ENCODE measurements at regions not wholly inside any gene's neighbourhood (a gene's known extent, or its start where the extent isn't known, plus 50 kb on each side); places are given as distances from the start of the nearest gene placed in this dataset.

DNA sequence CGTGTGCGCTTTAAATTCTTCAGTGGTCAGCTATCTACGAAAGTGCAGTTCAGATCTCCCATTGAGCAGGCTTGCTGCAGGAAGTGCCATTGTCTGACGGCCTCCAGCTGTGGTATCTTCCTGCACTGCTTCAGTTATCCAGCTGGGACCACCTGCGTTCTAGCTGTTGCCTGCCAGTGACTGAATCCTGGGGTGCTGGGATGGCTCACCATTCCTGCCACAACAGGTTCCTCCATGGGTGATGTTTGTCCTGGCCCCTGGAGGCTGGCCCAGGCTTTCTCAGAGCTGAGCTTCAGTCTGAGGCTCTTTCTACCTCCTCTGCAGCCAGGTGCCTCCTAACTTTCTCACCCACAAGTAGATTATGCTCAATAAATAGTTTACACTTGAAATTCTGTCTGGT, 498.5 kb upstream of the HS6ST1 start:
- DNase-seq (ENCODE audit: extremely low read depth, low read depth, low spot score): no peak

GRCh38 chr2:128817813-128818212, 499.1 kb upstream of the HS6ST1 start:
- no peak for DNase-seq (ENCODE audit: extremely low read depth, low read depth, low spot score)

DNA sequence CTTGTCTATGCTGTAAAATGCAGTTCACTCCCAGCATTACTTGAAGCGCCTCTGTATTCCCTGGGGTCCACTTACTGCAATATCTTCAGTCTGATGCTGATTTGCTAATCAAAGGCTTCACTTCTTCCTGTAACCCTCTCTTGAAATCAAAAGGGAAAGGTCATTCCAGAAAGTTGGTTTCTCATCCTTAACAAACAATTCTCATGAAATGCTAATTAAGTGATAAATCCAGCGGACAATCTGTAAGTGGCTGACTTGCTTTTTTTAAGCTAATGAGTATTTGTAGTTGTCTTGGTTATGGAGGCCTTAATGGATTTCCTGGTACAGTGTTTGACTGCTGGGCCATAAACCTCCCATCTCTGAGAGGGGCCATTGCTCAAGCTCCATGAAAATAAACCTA, 499.6 kb upstream of the HS6ST1 start:
- no peak for DNase-seq (ENCODE audit: extremely low read depth, low read depth, low spot score)

DNA sequence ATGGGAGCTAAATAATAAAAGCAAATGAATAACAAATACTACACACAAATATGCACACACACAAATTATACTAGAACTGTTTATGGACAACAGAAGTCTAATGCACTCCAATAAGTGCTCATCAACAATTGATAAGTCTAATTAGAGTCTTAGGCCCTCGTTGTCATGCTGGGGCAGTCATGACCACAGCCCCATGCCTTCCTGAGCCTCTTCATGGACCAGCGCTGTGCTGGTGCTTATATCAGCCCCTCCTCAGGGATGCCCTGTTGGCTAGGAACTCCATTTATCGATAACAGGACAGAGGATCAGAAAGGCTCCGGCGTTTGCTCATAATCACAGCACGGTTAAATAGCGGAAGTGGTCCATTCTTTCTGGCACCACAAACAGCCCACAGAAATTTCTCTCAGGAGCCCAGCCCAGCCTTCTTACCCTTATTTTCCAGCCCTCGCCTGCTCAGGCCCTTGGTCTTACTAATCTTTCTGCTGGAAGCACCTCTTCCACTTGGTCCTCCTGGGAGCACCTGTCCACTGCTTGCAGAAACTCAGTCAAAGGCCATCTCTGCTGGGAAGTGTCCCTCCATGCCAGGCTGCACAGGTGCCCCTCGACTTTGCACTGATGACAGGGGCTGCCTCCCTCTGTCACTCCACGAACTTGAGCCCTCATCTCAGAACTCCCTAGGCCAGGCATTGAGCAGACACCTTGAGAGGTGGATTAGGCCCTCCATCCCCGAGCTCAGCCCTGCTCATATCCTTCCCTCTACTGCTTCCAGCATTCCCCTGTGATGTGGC, 500.2 kb upstream of the HS6ST1 start:
- no peak for DNase-seq (ENCODE audit: extremely low read depth, low read depth, low spot score)

DNA sequence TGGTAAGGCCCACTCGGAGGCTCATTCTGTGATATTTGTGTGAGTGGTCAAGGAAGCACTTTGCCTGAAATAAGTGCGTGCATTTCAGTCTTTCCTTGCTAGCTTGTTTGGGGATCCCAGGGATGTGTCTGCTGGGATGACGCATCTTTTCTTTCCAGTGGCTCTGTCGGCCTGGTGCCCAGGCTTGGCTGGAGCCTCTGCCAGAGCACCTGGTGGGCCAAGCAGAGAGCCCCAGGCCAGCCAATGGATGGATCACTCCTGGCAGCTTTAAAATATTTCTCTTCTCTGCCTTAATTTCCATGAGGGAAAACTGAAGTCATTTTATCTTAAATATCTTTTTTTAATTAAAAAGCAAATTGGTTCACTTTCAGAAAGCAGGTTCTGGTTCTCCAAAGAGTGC, 501.8 kb upstream of the HS6ST1 start:
- no peak for DNase-seq (ENCODE audit: extremely low read depth, low read depth, low spot score)

- no peak for DNase-seq (ENCODE audit: extremely low read depth, low read depth, low spot score)
Measured at GRCh38 chr2:128821010-128821409, 502.3 kb upstream of the HS6ST1 start.

DNA sequence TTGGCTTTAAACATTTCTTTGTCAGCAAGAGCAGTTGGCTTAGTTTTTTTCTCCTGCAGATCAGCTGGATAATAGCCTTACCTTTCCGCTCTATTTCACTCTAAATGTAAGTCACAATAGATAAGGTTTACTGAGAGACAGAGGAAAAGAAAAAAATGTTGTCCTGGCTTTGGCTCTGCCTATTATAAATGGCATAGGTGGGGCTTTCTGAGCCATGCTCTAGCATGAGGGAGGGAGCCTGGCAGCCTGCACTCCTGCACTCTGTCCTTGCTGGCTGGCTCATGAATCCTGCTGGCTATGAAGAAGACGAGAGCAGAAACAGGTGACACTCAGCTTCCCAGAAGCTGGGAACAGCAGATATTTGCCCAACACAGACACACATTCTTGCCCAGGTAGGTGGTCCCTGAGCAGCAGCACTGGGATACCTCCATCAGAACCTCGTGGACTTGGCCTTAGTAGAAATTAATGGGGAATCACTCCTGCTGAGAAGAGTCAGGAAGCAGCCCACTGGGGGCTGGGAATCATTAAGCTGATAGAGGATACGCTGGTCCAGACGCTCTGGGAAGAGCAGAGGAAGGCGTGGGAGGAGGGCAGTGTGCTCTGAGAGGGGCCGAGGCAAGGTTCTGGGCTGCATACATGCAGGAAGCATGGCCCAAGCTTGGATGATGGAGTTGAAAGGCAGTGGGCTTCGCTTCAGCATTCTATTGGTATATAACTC, 514.4 kb upstream of the HS6ST1 start:
- DNase-seq (ENCODE audit: extremely low read depth, low read depth, low spot score): no peak

DNA sequence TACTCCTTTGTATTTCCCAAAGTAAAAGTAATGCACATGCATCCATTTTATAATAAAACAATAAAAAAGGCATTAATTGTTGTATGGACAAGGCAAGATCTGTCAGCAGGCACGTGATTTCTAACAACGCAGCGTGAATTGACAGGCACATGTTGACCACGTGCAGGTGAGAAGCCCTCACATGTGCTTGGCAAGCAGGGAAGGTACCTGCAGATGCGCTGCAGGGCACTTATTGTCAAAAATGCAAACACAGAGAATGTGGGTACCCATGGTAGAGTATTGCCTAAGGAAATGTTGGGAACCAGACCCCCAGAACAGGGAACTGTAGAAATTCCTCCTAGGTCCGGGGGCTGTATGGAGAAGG, 515.0 kb upstream of the HS6ST1 start:
- no peak for DNase-seq (ENCODE audit: extremely low read depth, low read depth, low spot score)

DNA sequence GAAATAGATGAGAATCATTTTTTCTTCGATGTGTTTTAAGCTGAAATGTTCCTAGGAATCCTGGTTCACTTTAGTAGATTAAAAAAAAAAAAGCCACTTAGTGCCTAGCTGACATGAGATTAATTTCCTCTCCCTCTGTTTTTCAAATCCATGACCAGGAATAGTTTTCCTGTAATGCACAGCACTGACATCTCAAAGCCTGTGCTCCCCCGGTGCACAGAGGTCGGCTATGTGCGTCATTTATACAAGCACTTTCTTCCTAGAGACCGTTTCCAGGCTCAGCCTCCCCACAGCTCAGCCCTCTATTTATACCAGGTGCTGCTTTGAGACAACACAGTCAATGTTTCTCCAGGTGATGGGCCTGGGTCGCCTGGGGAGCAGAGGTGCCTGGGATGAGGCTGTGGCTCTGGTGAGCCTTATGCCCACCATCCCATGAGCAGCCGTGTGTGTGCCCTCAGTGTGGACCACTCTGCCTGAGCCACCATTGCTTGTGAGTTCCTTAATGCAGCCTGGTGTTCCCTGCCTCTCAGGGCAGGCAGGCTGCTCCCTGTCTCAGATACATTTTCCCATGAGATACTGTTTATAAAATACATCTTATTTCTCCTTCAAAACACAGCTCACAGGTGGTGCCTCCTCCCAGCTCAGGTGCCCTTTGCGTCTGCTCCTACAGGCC, 515.7 kb upstream of the HS6ST1 start:
- DNase-seq (ENCODE audit: extremely low read depth, low read depth, low spot score): no peak

GRCh38 chr2:128834880-128835252, 516.2 kb upstream of the HS6ST1 start:
- DNase-seq (ENCODE audit: extremely low read depth, low read depth, low spot score): no peak

DNA sequence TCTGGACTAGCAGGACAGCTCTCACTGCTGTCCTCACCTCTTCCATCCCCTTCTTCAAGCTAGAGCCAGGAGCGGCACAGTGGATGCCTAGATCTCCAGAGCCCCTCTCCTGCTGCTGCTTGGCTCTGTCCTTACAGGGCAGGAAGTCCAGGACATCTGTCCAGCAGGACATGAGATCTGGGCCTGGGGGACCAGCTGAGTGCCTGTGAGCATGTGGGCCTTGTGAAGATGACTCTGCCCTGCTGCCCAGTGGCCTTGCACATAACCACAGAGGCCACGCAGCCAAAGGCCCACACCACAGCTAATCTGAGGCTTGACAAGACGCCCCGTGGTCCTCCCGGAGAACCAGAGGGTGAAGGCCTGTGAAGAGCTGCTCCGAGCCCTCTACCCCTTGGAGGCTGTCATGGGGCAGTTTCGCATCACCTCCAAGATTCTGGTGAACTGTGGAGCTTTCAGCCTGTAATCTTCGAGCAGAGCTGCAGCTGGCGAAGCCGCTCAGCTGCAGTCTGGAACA, 516.7 kb upstream of the HS6ST1 start:
- no peak for DNase-seq (ENCODE audit: extremely low read depth, low read depth, low spot score)

- no peak for DNase-seq (ENCODE audit: extremely low read depth, low read depth, low spot score)
Measured at GRCh38 chr2:128835974-128836373, 517.3 kb upstream of the HS6ST1 start.

DNA sequence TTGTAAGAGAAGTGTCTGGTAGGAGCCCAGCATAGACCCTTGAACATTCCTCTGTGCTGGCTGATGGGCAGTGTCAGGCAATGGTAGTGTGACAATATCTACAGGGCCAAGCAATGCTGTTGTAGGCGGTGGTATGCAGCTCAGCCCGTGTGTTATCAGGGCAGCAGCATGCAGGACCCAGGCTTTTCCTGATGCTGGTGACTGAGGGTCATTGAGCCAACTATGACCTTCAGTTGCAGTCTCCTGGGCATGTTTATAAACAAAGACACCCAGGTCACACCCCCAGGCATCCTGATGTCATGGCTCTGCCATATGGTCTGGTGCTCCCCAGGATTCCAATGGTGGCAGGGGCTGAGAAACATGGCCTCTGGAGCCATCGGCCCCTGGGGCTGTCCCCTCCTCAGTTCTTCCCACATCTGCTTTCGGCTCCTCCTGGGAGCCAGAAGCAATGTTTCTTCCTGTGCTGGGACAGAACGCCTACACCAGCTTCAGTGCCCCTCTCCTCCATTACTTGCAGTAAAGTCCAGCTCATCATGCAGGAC, 518.0 kb upstream of the HS6ST1 start:
- DNase-seq (ENCODE audit: extremely low read depth, low read depth, low spot score): no peak

DNA sequence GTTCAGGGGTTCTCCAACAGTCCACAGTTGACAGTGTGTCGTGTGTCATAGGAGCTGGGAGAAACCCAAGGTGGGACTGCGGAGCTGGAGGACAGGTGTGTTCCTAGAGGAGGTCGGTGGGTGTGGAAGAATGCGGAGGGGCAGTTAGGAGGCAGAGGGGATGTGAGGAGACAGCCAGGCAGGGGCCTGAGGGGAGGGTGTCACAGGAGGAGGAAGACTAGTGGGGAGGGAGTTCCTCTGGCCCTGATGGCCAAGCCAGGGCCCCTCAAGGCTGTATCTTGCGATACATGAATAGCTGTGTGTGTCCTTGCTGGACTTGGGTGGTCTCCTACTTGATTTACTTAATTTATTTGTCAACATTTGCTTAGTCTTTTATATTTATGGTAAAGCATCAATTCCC, 519.6 kb upstream of the HS6ST1 start:
- DNase-seq (ENCODE audit: extremely low read depth, low read depth, low spot score): no peak

DNA sequence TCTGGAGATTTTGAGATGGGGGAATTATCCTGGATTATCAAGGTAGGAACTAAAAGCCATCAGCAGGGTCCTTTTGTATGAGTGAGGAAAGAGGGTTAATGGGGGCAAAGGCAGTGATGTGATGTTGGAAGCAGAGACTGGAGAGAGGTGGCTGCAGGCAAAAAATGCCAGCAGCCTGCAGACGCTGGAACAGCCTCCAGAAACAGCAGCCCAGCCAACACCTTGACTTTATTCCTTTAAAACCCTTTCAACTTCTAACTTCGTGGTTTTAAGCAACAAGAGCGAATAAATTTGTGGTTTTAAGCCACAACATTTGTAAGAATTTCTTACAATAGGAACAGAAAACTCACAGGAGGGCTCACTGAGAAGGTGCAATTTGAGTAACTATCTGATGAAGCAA, 523.1 kb upstream of the HS6ST1 start:
- no peak for DNase-seq (ENCODE audit: extremely low read depth, low read depth, low spot score)

- no peak for DNase-seq (ENCODE audit: extremely low read depth, low read depth, low spot score)
Measured at GRCh38 chr2:128867311-128867710, 548.6 kb upstream of the HS6ST1 start.

- no peak for DNase-seq (ENCODE audit: extremely low read depth, low read depth, low spot score)
Measured at GRCh38 chr2:128867936-128868636, 549.4 kb upstream of the HS6ST1 start.

DNA sequence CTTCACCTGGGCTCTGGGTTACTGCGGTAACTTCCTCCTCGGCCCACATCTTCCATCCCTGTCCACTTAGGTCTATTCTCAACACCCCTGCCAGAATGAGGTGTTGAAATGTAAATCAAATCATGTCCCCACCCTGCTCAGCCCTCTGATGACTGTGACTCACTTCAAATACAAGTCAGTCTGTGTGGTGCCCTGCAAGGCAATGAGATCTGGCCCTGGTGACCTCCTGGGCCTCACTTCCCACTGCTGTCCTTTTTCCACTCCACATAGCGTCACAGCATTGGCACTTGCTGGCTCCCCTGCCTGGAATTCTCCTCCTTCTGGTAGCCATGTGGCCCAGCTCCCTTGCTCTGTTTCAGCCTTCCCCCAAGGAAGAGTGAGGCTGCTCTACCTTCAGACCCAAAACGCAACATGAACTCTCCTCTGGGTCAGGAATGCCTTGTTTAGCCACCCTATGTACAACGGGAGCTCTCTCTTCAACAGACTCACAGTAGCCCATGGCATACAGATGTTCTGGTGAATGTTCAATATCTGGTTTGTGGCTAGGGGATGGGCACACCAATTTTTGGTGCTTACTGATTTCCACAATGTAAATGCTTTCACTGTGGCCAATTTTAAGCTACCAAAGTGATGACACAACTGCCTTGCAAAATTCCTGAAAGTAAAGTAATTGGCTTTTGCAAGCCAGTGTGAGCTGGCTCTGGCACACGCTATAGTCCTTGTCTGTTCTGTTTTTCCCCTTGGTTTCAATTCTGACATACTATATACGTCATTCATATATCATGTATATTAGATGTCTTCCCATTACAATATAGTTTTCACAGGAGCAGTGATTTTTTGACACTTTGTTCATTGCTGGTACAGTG, 550.3 kb upstream of the HS6ST1 start:
- DNase-seq (ENCODE audit: extremely low read depth, low read depth, low spot score): no peak

DNA sequence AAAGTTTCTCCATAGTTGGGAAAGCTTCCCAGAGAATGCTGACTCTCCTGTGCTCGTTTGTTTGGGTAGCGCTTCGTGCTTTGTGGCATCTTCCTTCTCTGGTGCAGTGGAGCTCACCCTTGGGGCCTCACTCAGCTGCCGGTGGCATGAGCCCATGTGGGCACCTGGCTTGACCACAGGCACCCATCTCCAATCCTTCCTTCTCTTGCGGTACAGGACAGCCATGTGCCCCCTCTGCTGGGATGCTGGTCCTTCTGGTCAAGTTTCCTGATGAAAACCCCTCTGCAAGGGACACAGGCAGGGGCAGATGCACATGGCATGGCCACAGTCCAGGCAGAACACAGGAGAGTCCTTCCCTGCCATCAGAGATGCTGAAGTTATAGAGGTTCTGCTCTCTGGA, 555.9 kb upstream of the HS6ST1 start:
- DNase-seq (ENCODE audit: extremely low read depth, low read depth, low spot score): no peak
